Rectal smooth muscle tissue (tissue), 1 donor: ENCODE measurements at regions not wholly inside any gene's neighbourhood (a gene's known extent, or its start where the extent isn't known, plus 50 kb on each side); places are given as distances from the start of the nearest gene placed in this dataset.

Source experiments
- H3K27ac ChIP-seq: one replicate; pipeline ENCODE4 v1.7.0; 2013; ENCODE audit warnings: low read depth, low read length, inconsistent platforms
- H3K27me3 ChIP-seq: one replicate; pipeline ENCODE4 v1.7.0; 2013; ENCODE audit warnings: low read length; ENCODE audit not compliant: control insufficient read depth, insufficient read depth
- H3K36me3 ChIP-seq: one replicate; pipeline ENCODE4 v1.7.0; 2013; ENCODE audit warnings: low read length; ENCODE audit not compliant: control insufficient read depth, insufficient read depth
- H3K4me1 ChIP-seq: one replicate; pipeline ENCODE4 v1.7.0; 2013; ENCODE audit warnings: low read length; ENCODE audit not compliant: control insufficient read depth, insufficient read depth
- H3K4me3 ChIP-seq: one replicate; pipeline ENCODE4 v1.7.0; 2013; ENCODE audit warnings: low read length
- H3K9ac ChIP-seq: one replicate; pipeline ENCODE4 v1.7.0; 2013; ENCODE audit warnings: low read length

GRCh38 chr6:44047179-44047546 is 80.1 kb downstream of the MRPL14 start:
- H3K27ac ChIP-seq: no peak overlapping the region
- H3K4me3 ChIP-seq: no peak overlapping the region
- no peaks in the 10 kb centered on the region for H3K27me3 ChIP-seq
- H3K4me1 ChIP-seq: peaks cover 56% of the 10 kb centered on the region
- no peak overlapping the region for H3K9ac ChIP-seq
- no peaks in the 10 kb centered on the region for H3K36me3 ChIP-seq

- H3K27ac ChIP-seq: peak overlapping the region; percentile 23
- H3K4me1 ChIP-seq: peaks cover 55% of the 10 kb centered on the region
- no peak overlapping the region for H3K9ac ChIP-seq
- no peak overlapping the region for H3K4me3 ChIP-seq
- no peaks in the 10 kb centered on the region for H3K36me3 ChIP-seq
- no peaks in the 10 kb centered on the region for H3K27me3 ChIP-seq
Observed at GRCh38 chr6:44046516-44047178, 80.6 kb downstream of the MRPL14 start.

GRCh38 chr6:44045672-44046015 is 81.6 kb downstream of the MRPL14 start:
- Histone ChIP-seq H3K4me1 (peaks cover 52% of the 10 kb centered on the region), H3K9ac (no peak overlapping the region), H3K4me3 (no peak overlapping the region), H3K27ac (no peak overlapping the region), H3K36me3 (no peaks in the 10 kb centered on the region), H3K27me3 (no peaks in the 10 kb centered on the region)

- Histone ChIP-seq H3K27ac (no peak overlapping the region), H3K36me3 (no peaks in the 10 kb centered on the region), H3K4me1 (peaks cover 48% of the 10 kb centered on the region), H3K9ac (no peak overlapping the region), H3K27me3 (no peaks in the 10 kb centered on the region), H3K4me3 (no peak overlapping the region)
Observed at GRCh38 chr6:44044940-44045671, 82.1 kb downstream of the MRPL14 start.

GRCh38 chr6:44044154-44044539 is 83.1 kb downstream of the MRPL14 start:
- peak overlapping the region; percentile 57 for H3K27ac ChIP-seq
- H3K4me3 ChIP-seq: no peak overlapping the region

GRCh38 chr6:44043479-44044153 is 83.6 kb downstream of the MRPL14 start:
- Histone ChIP-seq H3K4me3 (no peak overlapping the region), H3K36me3 (no peaks in the 10 kb centered on the region), H3K9ac (no peak overlapping the region), H3K27me3 (no peaks in the 10 kb centered on the region), H3K27ac (peak overlapping the region; percentile 57), H3K4me1 (peaks cover 34% of the 10 kb centered on the region)

More at GRCh38 chr6:44044154-44044539, 83.1 kb downstream of the MRPL14 start:
- Histone ChIP-seq H3K9ac (no peak overlapping the region), H3K27me3 (no peaks in the 10 kb centered on the region), H3K4me1 (peaks cover 39% of the 10 kb centered on the region), H3K36me3 (no peaks in the 10 kb centered on the region)

- Histone ChIP-seq H3K4me1 (peaks cover 31% of the 10 kb centered on the region), H3K27me3 (no peaks in the 10 kb centered on the region), H3K4me3 (no peak overlapping the region), H3K27ac (peak overlapping the region; percentile 57), H3K9ac (no peak overlapping the region), H3K36me3 (no peaks in the 10 kb centered on the region)
Observed at GRCh38 chr6:44042989-44043478, 84.2 kb downstream of the MRPL14 start.

- Histone ChIP-seq H3K9ac (peak overlapping the region; percentile 36), H3K4me1 (peaks cover 31% of the 10 kb centered on the region), H3K27ac (peak overlapping the region; percentile 78), H3K27me3 (no peaks in the 10 kb centered on the region), H3K4me3 (no peak overlapping the region), H3K36me3 (no peaks in the 10 kb centered on the region)
Observed at GRCh38 chr6:44042261-44042988, 84.8 kb downstream of the MRPL14 start.

GRCh38 chr6:44041461-44042260 is 85.6 kb downstream of the MRPL14 start:
- no peak overlapping the region for H3K4me3 ChIP-seq
- no peaks in the 10 kb centered on the region for H3K27me3 ChIP-seq
- H3K36me3 ChIP-seq: no peaks in the 10 kb centered on the region
- H3K9ac ChIP-seq: peak overlapping the region; percentile 36
- H3K4me1 ChIP-seq: peaks cover 31% of the 10 kb centered on the region
- H3K27ac ChIP-seq: peak overlapping the region; percentile 78

- H3K9ac ChIP-seq: no peak overlapping the region
- H3K4me3 ChIP-seq: no peak overlapping the region
- H3K36me3 ChIP-seq: no peaks in the 10 kb centered on the region
- H3K27ac ChIP-seq: no peak overlapping the region
- H3K27me3 ChIP-seq: no peaks in the 10 kb centered on the region
- H3K4me1 ChIP-seq: peaks cover 30% of the 10 kb centered on the region
Observed at GRCh38 chr6:44040786-44041185, 86.5 kb downstream of the MRPL14 start.

GRCh38 chr6:44039839-44040350 is 87.4 kb downstream of the MRPL14 start:
- H3K9ac ChIP-seq: no peak overlapping the region
- H3K27me3 ChIP-seq: no peaks in the 10 kb centered on the region
- peaks cover 26% of the 10 kb centered on the region for H3K4me1 ChIP-seq
- no peak overlapping the region for H3K27ac ChIP-seq
- H3K36me3 ChIP-seq: no peaks in the 10 kb centered on the region
- H3K4me3 ChIP-seq: no peak overlapping the region
